Thyroid gland (tissue), 4 donors: ENCODE measurements at regions not wholly inside any gene's neighbourhood (a gene's known extent, or its start where the extent isn't known, plus 50 kb on each side); places are given as distances from the start of the nearest gene placed in this dataset.

Source experiments
- POLR2A ChIP-seq, 2 donors: fragments of 450-650 bp; IDR thresholded peaks; one replicate each; pipeline ENCODE4 v1.6.1; 2017; ENCODE audit warnings: antibody characterized with exemption in 2 of 2, mild to moderate bottlenecking in 2 of 2, moderate library complexity in 1 of 2
- TF ChIP-seq, protein P1 (sequence below), 6 experiments: fragments of 200-600 bp in 3 of 6; fragments of 450-650 bp in 3 of 6; sonication (generic) in 3 of 6; IDR thresholded peaks; one replicate each; pipeline ENCODE4 v1.5.1; 2016 to 2019; ENCODE audit warnings: antibody characterized with exemption in 6 of 6, mild to moderate bottlenecking in 2 of 6, inconsistent platforms in 1 of 6, moderate library complexity in 1 of 6

DNA sequence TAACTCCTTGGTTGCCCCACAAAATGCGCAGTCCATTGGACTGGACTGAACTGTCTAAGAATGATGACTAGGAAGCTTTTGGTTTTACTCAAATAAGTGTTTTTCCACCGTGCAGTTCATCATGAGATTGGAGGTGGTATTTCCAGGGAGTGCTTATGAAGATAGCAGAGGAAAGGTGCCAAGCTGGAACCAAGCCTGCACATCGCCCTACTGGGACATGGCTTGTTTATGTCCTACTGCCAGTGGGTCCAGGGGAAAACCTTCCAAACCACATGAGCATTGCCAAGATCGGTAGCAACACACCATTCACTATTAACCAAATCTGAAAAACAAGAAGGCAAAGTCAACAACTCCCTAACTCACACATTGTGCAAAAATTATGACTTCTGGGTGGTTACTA is 54.7 kb upstream of the DSCAM start:
- TF ChIP-seq, protein P1, sequence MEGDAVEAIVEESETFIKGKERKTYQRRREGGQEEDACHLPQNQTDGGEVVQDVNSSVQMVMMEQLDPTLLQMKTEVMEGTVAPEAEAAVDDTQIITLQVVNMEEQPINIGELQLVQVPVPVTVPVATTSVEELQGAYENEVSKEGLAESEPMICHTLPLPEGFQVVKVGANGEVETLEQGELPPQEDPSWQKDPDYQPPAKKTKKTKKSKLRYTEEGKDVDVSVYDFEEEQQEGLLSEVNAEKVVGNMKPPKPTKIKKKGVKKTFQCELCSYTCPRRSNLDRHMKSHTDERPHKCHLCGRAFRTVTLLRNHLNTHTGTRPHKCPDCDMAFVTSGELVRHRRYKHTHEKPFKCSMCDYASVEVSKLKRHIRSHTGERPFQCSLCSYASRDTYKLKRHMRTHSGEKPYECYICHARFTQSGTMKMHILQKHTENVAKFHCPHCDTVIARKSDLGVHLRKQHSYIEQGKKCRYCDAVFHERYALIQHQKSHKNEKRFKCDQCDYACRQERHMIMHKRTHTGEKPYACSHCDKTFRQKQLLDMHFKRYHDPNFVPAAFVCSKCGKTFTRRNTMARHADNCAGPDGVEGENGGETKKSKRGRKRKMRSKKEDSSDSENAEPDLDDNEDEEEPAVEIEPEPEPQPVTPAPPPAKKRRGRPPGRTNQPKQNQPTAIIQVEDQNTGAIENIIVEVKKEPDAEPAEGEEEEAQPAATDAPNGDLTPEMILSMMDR (IDR thresholded peaks at IDR 0.05) = no peak
- TF ChIP-seq POLR2A (IDR thresholded peaks at IDR 0.05) = no peak
